Keratinocyte (primary cell): ENCODE measurements at regions not wholly inside any gene's neighbourhood (a gene's known extent, or its start where the extent isn't known, plus 50 kb on each side); places are given as distances from the start of the nearest gene placed in this dataset.

Experiments used
- DNase-seq: peaks from one replicate; pipeline ENCODE4 v3.0.0-alpha.2; 2011; ENCODE audit warnings: low read depth, missing footprints, low spot score
- FAIRE-seq: peaks from 2 replicates; lab custom pipeline; 2011; peaks lifted over from hg19 to GRCh38; lab: Jason Lieb, UNC
- H2AFZ ChIP-seq: 2 replicates; pipeline ENCODE4 v1.6.0; 2012; ENCODE audit warnings: low read length, control low read depth, inconsistent platforms; ENCODE audit not compliant: control insufficient read depth
- H3K27ac ChIP-seq: 2 replicates; pipeline ENCODE4 v1.5.1; 2011; ENCODE audit warnings: low read length; ENCODE audit not compliant: control insufficient read depth, insufficient read depth
- H3K27me3 ChIP-seq: 3 replicates; pipeline ENCODE4 v1.6.0; 2011; ENCODE audit warnings: low read length; ENCODE audit not compliant: control insufficient read depth, insufficient read depth; ENCODE audit errors: extremely low read depth
- H3K36me3 ChIP-seq, 2 experiments: 2 replicates in 1 of 2; 3 replicates in 1 of 2; pipeline ENCODE4 v1.5.1; 2011; ENCODE audit warnings: low read length in 2 of 2, mild to moderate bottlenecking in 1 of 2; ENCODE audit not compliant: control insufficient read depth in 2 of 2, insufficient read depth in 2 of 2; ENCODE audit errors: extremely low read depth in 1 of 2
- H3K4me1 ChIP-seq: 3 replicates; pipeline ENCODE4 v1.5.1; 2011; ENCODE audit warnings: low read length; ENCODE audit not compliant: control insufficient read depth, insufficient read depth; ENCODE audit errors: extremely low read depth
- H3K4me2 ChIP-seq: 3 replicates; pipeline ENCODE4 v1.6.0; 2011; ENCODE audit warnings: low read depth, low read length; ENCODE audit not compliant: control insufficient read depth, insufficient read depth; ENCODE audit errors: extremely low read depth
- H3K4me3 ChIP-seq, 3 experiments: fragments of 200-600 bp in 1 of 3; sonication (generic) in 1 of 3; 2 replicates in 2 of 3; 3 replicates in 1 of 3; pipeline ENCODE4 v1.5.1; 2011 to 2016; ENCODE audit warnings: low read length in 3 of 3, mild to moderate bottlenecking in 3 of 3, control low read depth in 2 of 3, inconsistent platforms in 1 of 3, low read depth in 1 of 3, mixed read lengths in 1 of 3, mixed run types in 1 of 3, moderate library complexity in 1 of 3; ENCODE audit not compliant: control insufficient read depth in 2 of 3, insufficient read depth in 2 of 3; ENCODE audit errors: extremely low read depth in 1 of 3
- H3K79me2 ChIP-seq: 2 replicates; pipeline ENCODE4 v1.6.0; 2012; ENCODE audit warnings: low read length; ENCODE audit not compliant: control insufficient read depth, insufficient read depth
- H3K9ac ChIP-seq: 3 replicates; pipeline ENCODE4 v1.6.0; 2011; ENCODE audit warnings: low read length; ENCODE audit not compliant: control insufficient read depth, insufficient read depth; ENCODE audit errors: extremely low read depth
- H3K9me1 ChIP-seq: 3 replicates; pipeline ENCODE4 v1.6.0; 2011; ENCODE audit warnings: low read length; ENCODE audit not compliant: control insufficient read depth, insufficient read depth; ENCODE audit errors: extremely low read depth
- H3K9me3 ChIP-seq: 2 replicates; pipeline ENCODE4 v1.5.1; 2012; ENCODE audit warnings: low read depth, low read length; ENCODE audit not compliant: control insufficient read depth
- H4K20me1 ChIP-seq: 3 replicates; pipeline ENCODE4 v1.6.0; 2011; ENCODE audit warnings: low read length; ENCODE audit not compliant: control insufficient read depth, insufficient read depth; ENCODE audit errors: extremely low read depth
- EZH2 ChIP-seq: IDR thresholded peaks from one replicate; pipeline ENCODE4 v1.6.1; 2012; ENCODE audit warnings: inconsistent platforms, mild to moderate bottlenecking, low read length, moderate library complexity
- dilution Hi-C: fragments of 300-500 bp; cut with MboI; formaldehyde crosslinking; loops from one replicate; pipeline ENCODE4 v1.7.0; 2020; ENCODE audit warnings: low sequenced_read_pairs; ENCODE audit not compliant: extremely low pct_ligation_motif_present
- TF ChIP-seq, protein P1 (sequence below), 3 experiments: IDR thresholded peaks in 1 of 3; conservative IDR thresholded peaks in 1 of 3; optimal IDR thresholded peaks in 1 of 3; 2 replicates in 2 of 3; 3 replicates in 1 of 3; pipeline versions ENCODE3 to v1.5.1; 2011; ENCODE audit warnings: low read length in 3 of 3, mild to moderate bottlenecking in 3 of 3, moderate library complexity in 2 of 3, control low read depth in 1 of 3, inconsistent platforms in 1 of 3; ENCODE audit not compliant: insufficient read depth in 2 of 3; ENCODE audit errors: extremely low read depth in 1 of 3

DNA sequence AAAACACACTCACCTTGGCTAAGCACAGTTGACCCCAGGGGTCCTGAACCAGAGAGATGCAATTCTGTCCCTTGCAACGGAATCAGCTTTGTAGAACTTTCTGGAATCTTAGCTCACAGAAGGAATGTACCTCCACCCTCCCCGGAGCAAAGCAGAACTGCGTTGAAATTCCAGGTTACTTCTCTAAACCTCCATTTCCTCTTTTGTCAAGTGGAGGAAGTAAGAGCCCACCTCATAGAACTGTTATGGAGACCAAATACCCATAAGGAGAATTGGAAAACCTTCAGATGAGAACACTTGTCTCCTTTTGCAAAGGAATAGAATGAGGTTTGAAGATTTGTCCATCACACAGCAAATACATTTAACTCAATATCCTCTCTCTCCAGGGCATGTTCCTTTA, 86.6 kb upstream of the RBBP6 start:
- Histone ChIP-seq H3K4me1 (no peaks in the 10 kb centered on the region), H3K27me3 (no peaks in the 10 kb centered on the region), H3K4me2 (no peak overlapping the region), H3K9ac (no peak overlapping the region), H3K9me3 (no peaks in the 10 kb centered on the region), H4K20me1 (no peaks in the 10 kb centered on the region), H3K36me3 (no peaks in the 10 kb centered on the region), H3K9me1 (no peaks in the 10 kb centered on the region), H3K27ac (no peak overlapping the region), H2AFZ (no peak overlapping the region), H3K4me3 (no peak overlapping the region), H3K79me2 (no peaks in the 10 kb centered on the region)
- no peak for DNase-seq
- dilution Hi-C loops: no loop called here
- TF ChIP-seq EZH2: no peak
- FAIRE-seq: no peak

DNA sequence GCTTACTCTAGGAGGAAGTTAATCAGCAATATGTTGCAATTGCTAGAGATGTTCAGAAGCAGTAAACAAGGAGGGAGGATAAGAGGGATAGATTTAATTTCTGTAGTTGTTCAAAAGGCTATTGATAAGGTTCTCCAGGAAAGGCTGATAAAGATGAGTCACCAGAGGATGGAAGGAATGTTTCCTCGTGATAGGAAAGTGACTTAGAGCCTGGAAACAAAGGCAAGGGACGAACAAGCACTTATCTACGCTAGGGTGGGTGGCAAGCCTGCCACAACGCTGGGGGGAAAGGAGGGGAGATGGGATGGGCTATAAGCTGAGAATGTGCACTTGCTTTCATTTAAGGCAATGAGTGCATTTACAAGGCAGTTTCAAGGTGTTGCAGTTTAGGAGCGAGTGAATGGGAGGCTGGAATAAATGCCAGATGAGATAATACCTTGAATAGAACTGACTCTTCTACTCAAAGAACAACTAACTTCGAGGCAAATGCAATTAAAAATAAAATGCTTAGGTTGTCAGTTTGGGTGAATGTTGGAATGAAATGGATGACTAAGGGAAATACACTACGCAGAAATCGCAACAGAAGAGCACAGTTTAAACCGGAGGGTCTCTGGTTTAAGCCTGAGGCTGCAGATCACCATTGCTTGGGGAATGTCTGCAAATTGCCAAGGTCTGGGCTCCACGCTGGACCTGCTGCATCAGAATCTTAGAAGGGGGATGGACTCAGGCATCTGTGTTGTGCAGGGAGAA, 76.0 kb upstream of the RBBP6 start:
- no peak overlapping the region for H3K27ac ChIP-seq
- no peak for DNase-seq
- no peaks in the 10 kb centered on the region for H3K27me3 ChIP-seq
- no peak for FAIRE-seq
- no peaks in the 10 kb centered on the region for H4K20me1 ChIP-seq
- no peak overlapping the region for H3K9ac ChIP-seq
- no peaks in the 10 kb centered on the region for H3K9me3 ChIP-seq
- H3K4me1 ChIP-seq: no peaks in the 10 kb centered on the region
- no peaks in the 10 kb centered on the region for H3K36me3 ChIP-seq
- H3K4me2 ChIP-seq: no peak overlapping the region
- dilution Hi-C loops: no loop called here
- TF ChIP-seq EZH2: no peak
- TF ChIP-seq, protein P1, sequence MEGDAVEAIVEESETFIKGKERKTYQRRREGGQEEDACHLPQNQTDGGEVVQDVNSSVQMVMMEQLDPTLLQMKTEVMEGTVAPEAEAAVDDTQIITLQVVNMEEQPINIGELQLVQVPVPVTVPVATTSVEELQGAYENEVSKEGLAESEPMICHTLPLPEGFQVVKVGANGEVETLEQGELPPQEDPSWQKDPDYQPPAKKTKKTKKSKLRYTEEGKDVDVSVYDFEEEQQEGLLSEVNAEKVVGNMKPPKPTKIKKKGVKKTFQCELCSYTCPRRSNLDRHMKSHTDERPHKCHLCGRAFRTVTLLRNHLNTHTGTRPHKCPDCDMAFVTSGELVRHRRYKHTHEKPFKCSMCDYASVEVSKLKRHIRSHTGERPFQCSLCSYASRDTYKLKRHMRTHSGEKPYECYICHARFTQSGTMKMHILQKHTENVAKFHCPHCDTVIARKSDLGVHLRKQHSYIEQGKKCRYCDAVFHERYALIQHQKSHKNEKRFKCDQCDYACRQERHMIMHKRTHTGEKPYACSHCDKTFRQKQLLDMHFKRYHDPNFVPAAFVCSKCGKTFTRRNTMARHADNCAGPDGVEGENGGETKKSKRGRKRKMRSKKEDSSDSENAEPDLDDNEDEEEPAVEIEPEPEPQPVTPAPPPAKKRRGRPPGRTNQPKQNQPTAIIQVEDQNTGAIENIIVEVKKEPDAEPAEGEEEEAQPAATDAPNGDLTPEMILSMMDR (optimal IDR thresholded peaks at IDR 0.05 in 1 of 3, IDR thresholded peaks at IDR 0.05 in 1 of 3, conservative IDR thresholded peaks at IDR 0.05 in 1 of 3; ENCODE audit: extremely low read depth in 1 of 3, insufficient read depth in 2 of 3, low read length in 3 of 3): no peak
- no peaks in the 10 kb centered on the region for H3K79me2 ChIP-seq
- H3K9me1 ChIP-seq: no peaks in the 10 kb centered on the region
- H3K4me3 ChIP-seq: no peak overlapping the region
- no peak overlapping the region for H2AFZ ChIP-seq
